ENCODE measurements at regions not wholly inside any gene's neighbourhood (a gene's known extent, or its start where the extent isn't known, plus 50 kb on each side); places are given as distances from the start of the nearest gene placed in this dataset.

GRCh38 chr10:10327934-10328333 is 689.7 kb upstream of the CELF2 start:
- Histone ChIP-seq H3K4me3 (replicated peaks in 1 of 3; ENCODE audit: insufficient read depth in 1 of 3, low read depth in 1 of 3, low read length in 3 of 3) (no peak overlapping the region), H3K27ac (ENCODE audit: insufficient read depth, low read depth, low read length) (no peak overlapping the region), H4K20me1 (replicated peaks; ENCODE audit: control insufficient read depth, extremely low read depth, insufficient read depth, low read length) (no peaks in the 10 kb centered on the region), H3K9me3 (replicated peaks; ENCODE audit: control insufficient read depth, insufficient read depth, low read length) (no peaks in the 10 kb centered on the region), H3K36me3 (ENCODE audit: control insufficient read depth in 2 of 2, extremely low read depth in 1 of 2, insufficient read depth in 2 of 2, low read length in 2 of 2) (no peaks in the 10 kb centered on the region), H3K9me1 (replicated peaks; ENCODE audit: control insufficient read depth, extremely low read depth, insufficient read depth, low read length) (no peaks in the 10 kb centered on the region), H2AFZ (ENCODE audit: low read depth, low read length) (no peak overlapping the region), H3K4me2 (ENCODE audit: insufficient read depth, low read length) (no peak overlapping the region), H3K27me3 (ENCODE audit: control insufficient read depth in 2 of 2, insufficient read depth in 2 of 2, low read length in 2 of 2) (no peaks in the 10 kb centered on the region), H3K4me1 (ENCODE audit: control insufficient read depth, extremely low read depth, insufficient read depth, low read length) (no peaks in the 10 kb centered on the region), H3K79me2 (ENCODE audit: control insufficient read depth, insufficient read depth, low read length) (no peaks in the 10 kb centered on the region), H3K9ac (replicated peaks; ENCODE audit: extremely low read depth, insufficient read depth, low read length) (no peak overlapping the region)
- intact Hi-C loops (cut with micrococcal nuclease) (no loop called here), dilution Hi-C loops (cut with MboI; ENCODE audit: extremely low pct_ligation_motif_present, low sequenced_read_pairs) (no loop called here)
- DNase-seq (ENCODE audit: low read depth, low spot score) (no peak), FAIRE-seq (no peak)
- BruUV-seq (replicated peaks): no TSS peak
- ChIA-PET CTCF (no interaction called here), POLR2A (no interaction called here)
- TF ChIP-seq POLR2AphosphoS5 (IDR thresholded peaks at IDR 0.05; ENCODE audit: insufficient read depth, low read depth, low read length) (no peak), FOS (IDR thresholded peaks at IDR 0.05; ENCODE audit: borderline replicate concordance, insufficient read depth, low read length) (no peak), CTCF (IDR thresholded peaks at IDR 0.05; ENCODE audit: extremely low read depth in 1 of 2, insufficient read depth in 1 of 2, low read depth in 1 of 2, low read length in 2 of 2) (no peak), MAX (IDR thresholded peaks at IDR 0.05; ENCODE audit: insufficient read depth, insufficient read length) (no peak), EZH2 (IDR thresholded peaks at IDR 0.05; ENCODE audit: borderline replicate concordance, low read depth, low read length, severe bottlenecking) (no peak), MYC (IDR thresholded peaks at IDR 0.05; ENCODE audit: low read depth, low read length) (no peak), POLR2A (IDR thresholded peaks at IDR 0.05; ENCODE audit: low read depth, low read length) (no peak)

- no peaks in the 10 kb centered on the region for H3K27me3 ChIP-seq (ENCODE audit: control insufficient read depth in 2 of 2, insufficient read depth in 2 of 2, low read length in 2 of 2)
- dilution Hi-C loops (cut with MboI; ENCODE audit: extremely low pct_ligation_motif_present, low sequenced_read_pairs) (no loop called here), intact Hi-C loops (cut with micrococcal nuclease) (no loop called here)
- DNase-seq (ENCODE audit: low read depth, low spot score): no peak
- CTCF ChIA-PET: no interaction called here
- no peak for FAIRE-seq
- no peak overlapping the region for H3K9ac ChIP-seq (replicated peaks; ENCODE audit: extremely low read depth, insufficient read depth, low read length)
- no peak overlapping the region for H3K4me2 ChIP-seq (ENCODE audit: insufficient read depth, low read length)
- no peak overlapping the region for H2AFZ ChIP-seq (ENCODE audit: low read depth, low read length)
- H3K79me2 ChIP-seq (ENCODE audit: control insufficient read depth, insufficient read depth, low read length): no peaks in the 10 kb centered on the region
- H3K27ac ChIP-seq (ENCODE audit: insufficient read depth, low read depth, low read length): no peak overlapping the region
- H4K20me1 ChIP-seq (replicated peaks; ENCODE audit: control insufficient read depth, extremely low read depth, insufficient read depth, low read length): no peaks in the 10 kb centered on the region
- POLR2A ChIA-PET: no interaction called here
- no peak overlapping the region for H3K4me3 ChIP-seq (replicated peaks in 1 of 3; ENCODE audit: insufficient read depth in 1 of 3, low read depth in 1 of 3, low read length in 3 of 3)
- no peaks in the 10 kb centered on the region for H3K36me3 ChIP-seq (ENCODE audit: control insufficient read depth in 2 of 2, extremely low read depth in 1 of 2, insufficient read depth in 2 of 2, low read length in 2 of 2)
- no peaks in the 10 kb centered on the region for H3K4me1 ChIP-seq (ENCODE audit: control insufficient read depth, extremely low read depth, insufficient read depth, low read length)
- BruUV-seq (replicated peaks): no TSS peak
- H3K9me1 ChIP-seq (replicated peaks; ENCODE audit: control insufficient read depth, extremely low read depth, insufficient read depth, low read length): no peaks in the 10 kb centered on the region
- no peaks in the 10 kb centered on the region for H3K9me3 ChIP-seq (replicated peaks; ENCODE audit: control insufficient read depth, insufficient read depth, low read length)
- TF ChIP-seq JUN (IDR thresholded peaks at IDR 0.05; ENCODE audit: borderline replicate concordance, insufficient read depth, insufficient read length, low read depth): no peak
- no peak for TF ChIP-seq POLR2AphosphoS5 (IDR thresholded peaks at IDR 0.05; ENCODE audit: insufficient read depth, low read depth, low read length)
- TF ChIP-seq MAX (IDR thresholded peaks at IDR 0.05; ENCODE audit: insufficient read depth, insufficient read length): no peak
- no peak for TF ChIP-seq POLR2A (IDR thresholded peaks at IDR 0.05; ENCODE audit: low read depth, low read length)
- no peak for TF ChIP-seq CTCF (IDR thresholded peaks at IDR 0.05; ENCODE audit: extremely low read depth in 1 of 2, insufficient read depth in 1 of 2, low read depth in 1 of 2, low read length in 2 of 2)
Observed at GRCh38 chr10:10330418-10330817, 687.3 kb upstream of the CELF2 start.

Measured in endothelial cell of umbilical vein (primary cell).